C4-2B (cell line): ENCODE measurements at regions not wholly inside any gene's neighbourhood (a gene's known extent, or its start where the extent isn't known, plus 50 kb on each side); places are given as distances from the start of the nearest gene placed in this dataset.

Source experiments
- ZFX ChIP-seq: fragments of 450-650 bp; IDR thresholded peaks from 2 replicates; pipeline ENCODE4 v1.6.1; 2017
- TF ChIP-seq, protein P1 (sequence below): fragments of 450-650 bp; conservative IDR thresholded peaks from 2 replicates; pipeline ENCODE4 v1.5.1; 2017; ENCODE audit warnings: mild to moderate bottlenecking

DNA sequence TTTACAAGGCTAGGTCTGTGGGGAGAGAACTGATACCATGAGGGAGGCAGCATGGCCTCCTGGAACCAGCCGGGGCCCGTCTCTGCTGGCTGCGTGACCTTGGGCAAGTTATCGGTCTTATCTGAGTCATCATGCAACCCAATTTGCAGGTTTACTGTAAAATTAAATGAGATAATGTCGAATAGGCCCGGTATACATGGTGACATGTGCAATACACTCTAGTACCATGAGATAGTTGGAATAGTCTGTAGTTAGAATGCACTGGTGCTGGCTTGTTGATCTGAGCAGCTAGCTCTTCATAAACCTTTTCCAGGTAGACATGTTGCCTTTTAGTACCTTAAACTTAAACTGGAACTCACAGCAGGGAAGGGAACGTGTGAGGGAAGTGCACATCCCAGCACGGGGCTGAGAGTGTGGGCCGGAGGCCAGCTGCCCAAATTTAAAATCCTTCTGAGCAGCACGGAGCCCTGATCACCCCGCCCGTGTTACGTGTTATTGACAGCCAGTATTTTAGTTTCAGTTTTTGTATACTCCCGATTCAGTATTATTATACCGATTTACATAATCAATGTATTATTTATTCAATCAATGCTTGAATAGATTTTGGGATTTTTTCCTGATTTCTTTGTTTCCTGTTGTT, 72.4 kb upstream of the HS6ST1 start:
- TF ChIP-seq, protein P1, sequence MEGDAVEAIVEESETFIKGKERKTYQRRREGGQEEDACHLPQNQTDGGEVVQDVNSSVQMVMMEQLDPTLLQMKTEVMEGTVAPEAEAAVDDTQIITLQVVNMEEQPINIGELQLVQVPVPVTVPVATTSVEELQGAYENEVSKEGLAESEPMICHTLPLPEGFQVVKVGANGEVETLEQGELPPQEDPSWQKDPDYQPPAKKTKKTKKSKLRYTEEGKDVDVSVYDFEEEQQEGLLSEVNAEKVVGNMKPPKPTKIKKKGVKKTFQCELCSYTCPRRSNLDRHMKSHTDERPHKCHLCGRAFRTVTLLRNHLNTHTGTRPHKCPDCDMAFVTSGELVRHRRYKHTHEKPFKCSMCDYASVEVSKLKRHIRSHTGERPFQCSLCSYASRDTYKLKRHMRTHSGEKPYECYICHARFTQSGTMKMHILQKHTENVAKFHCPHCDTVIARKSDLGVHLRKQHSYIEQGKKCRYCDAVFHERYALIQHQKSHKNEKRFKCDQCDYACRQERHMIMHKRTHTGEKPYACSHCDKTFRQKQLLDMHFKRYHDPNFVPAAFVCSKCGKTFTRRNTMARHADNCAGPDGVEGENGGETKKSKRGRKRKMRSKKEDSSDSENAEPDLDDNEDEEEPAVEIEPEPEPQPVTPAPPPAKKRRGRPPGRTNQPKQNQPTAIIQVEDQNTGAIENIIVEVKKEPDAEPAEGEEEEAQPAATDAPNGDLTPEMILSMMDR: no peak
- TF ChIP-seq ZFX: no peak
